WTC11 (cell line): ENCODE measurements at regions not wholly inside any gene's neighbourhood (a gene's known extent, or its start where the extent isn't known, plus 50 kb on each side); places are given as distances from the start of the nearest gene placed in this dataset.
"Not testable (repeated sequence)": the region's sequence is repeated elsewhere in the genome, so short reads cannot be mapped to it uniquely, and the experiment has no call there.

Source experiments
- ATAC-seq: fragments of 200-7000 bp; cut with Tn5 transposase; 2 replicates; pipeline ENCODE4 v1.10.0; 2021; ENCODE audit warnings: mild to moderate bottlenecking, moderate library complexity
- CTCF ChIA-PET: fragments of 300-600 bp; sonication (Branson Sonifier 250); formaldehyde crosslinking; loops from one replicate; lab custom pipeline; 2021; ENCODE audit warnings: antibody characterized with exemption; lab: Charles Lee
- POLR2A ChIA-PET: fragments of 350-600 bp; sonication (Branson Sonifier 250); formaldehyde crosslinking; loops from one replicate; lab custom pipeline; 2021; ENCODE audit warnings: antibody characterized with exemption; lab: Charles Lee
- DNase-seq: peaks from one replicate; pipeline ENCODE4 v3.0.0; 2021; ENCODE audit warnings: low spot score
- H3K27ac Mint-ChIP-seq: 2 replicates; pipeline ENCODE4 v1.8.0; 2021; ENCODE audit warnings: mixed read lengths
- H3K27me3 Mint-ChIP-seq: 2 replicates; pipeline ENCODE4 v1.8.0; 2021; ENCODE audit warnings: low read depth, mild to moderate bottlenecking, moderate library complexity, mixed read lengths
- H3K36me3 Mint-ChIP-seq: 2 replicates; pipeline ENCODE4 v1.8.0; 2021; ENCODE audit warnings: mixed read lengths
- H3K4me1 Mint-ChIP-seq: 2 replicates; pipeline ENCODE4 v1.8.0; 2022; ENCODE audit warnings: mixed read lengths
- H3K4me3 Mint-ChIP-seq: 2 replicates; pipeline ENCODE4 v1.8.0; 2021; ENCODE audit warnings: mild to moderate bottlenecking, moderate library complexity, mixed read lengths
- H3K9me3 Mint-ChIP-seq: 2 replicates; pipeline ENCODE4 v1.8.0; 2021; ENCODE audit warnings: mixed read lengths
- ATF3 ChIP-seq: sonication (generic); formaldehyde crosslinking; conservative IDR thresholded peaks from 2 replicates; pipeline ENCODE4 v1.8.1; 2022; ENCODE audit warnings: mild to moderate bottlenecking, missing genetic modification reagents
- CDX4 ChIP-seq: fragments of 250-450 bp; sonication (Bioruptor Pico); IDR thresholded peaks from 2 replicates; pipeline ENCODE4 v1.9.0; 2021; ENCODE audit warnings: moderate library complexity, mild to moderate bottlenecking, inconsistent platforms, borderline replicate concordance
- CREM ChIP-seq: sonication (generic); formaldehyde crosslinking; IDR thresholded peaks from 2 replicates; pipeline ENCODE4 v1.8.1; 2022; ENCODE audit warnings: mild to moderate bottlenecking, missing genetic modification reagents, moderate library complexity
- ERG ChIP-seq: fragments of 250-450 bp; sonication (Bioruptor Pico); IDR thresholded peaks from 2 replicates; pipeline ENCODE4 v1.8.0; 2021; ENCODE audit warnings: mild to moderate bottlenecking
- ETV6 ChIP-seq: sonication (generic); formaldehyde crosslinking; IDR thresholded peaks from 2 replicates; pipeline ENCODE4 v1.8.1; 2022; ENCODE audit warnings: mild to moderate bottlenecking, missing genetic modification reagents
- GRHL2 ChIP-seq: fragments of 250-450 bp; sonication (Bioruptor Pico); IDR thresholded peaks from 2 replicates; pipeline ENCODE4 v1.8.0; 2022; ENCODE audit warnings: mild to moderate bottlenecking, moderate library complexity; ENCODE audit not compliant: insufficient replicate concordance, severe bottlenecking
- KAT7 ChIP-seq: sonication (generic); formaldehyde crosslinking; IDR thresholded peaks from 2 replicates; pipeline ENCODE4 v1.8.1; 2023; ENCODE audit warnings: missing genetic modification reagents, mild to moderate bottlenecking, borderline replicate concordance
- MAX ChIP-seq: sonication (generic); formaldehyde crosslinking; IDR thresholded peaks from 2 replicates; pipeline ENCODE4 v1.8.0; 2022; ENCODE audit warnings: mild to moderate bottlenecking, missing genetic modification reagents
- NFYB ChIP-seq: sonication (generic); formaldehyde crosslinking; conservative IDR thresholded peaks from 2 replicates; pipeline ENCODE4 v1.8.0; 2022; ENCODE audit warnings: low read depth, missing genetic modification reagents
- PRDM15 ChIP-seq: sonication (generic); formaldehyde crosslinking; IDR thresholded peaks from 2 replicates; pipeline ENCODE4 v1.8.0; 2022; ENCODE audit warnings: missing genetic modification reagents
- TEAD1 ChIP-seq: sonication (generic); formaldehyde crosslinking; IDR thresholded peaks from 2 replicates; pipeline ENCODE4 v1.8.0; 2022; ENCODE audit warnings: mild to moderate bottlenecking, missing genetic modification reagents
- TEAD4 ChIP-seq: sonication (generic); formaldehyde crosslinking; IDR thresholded peaks from 2 replicates; pipeline ENCODE4 v1.8.0; 2022; ENCODE audit warnings: mild to moderate bottlenecking, missing genetic modification reagents
- ZBTB43 ChIP-seq: sonication (generic); formaldehyde crosslinking; IDR thresholded peaks from 2 replicates; pipeline ENCODE4 v1.8.1; 2023; ENCODE audit warnings: mild to moderate bottlenecking, missing genetic modification reagents
- ZNF138 ChIP-seq: sonication (generic); formaldehyde crosslinking; conservative IDR thresholded peaks from 2 replicates; pipeline ENCODE4 v1.8.1; 2022; ENCODE audit warnings: mild to moderate bottlenecking, moderate library complexity, missing genetic modification reagents
- ZNF219 ChIP-seq: sonication (generic); formaldehyde crosslinking; IDR thresholded peaks from 2 replicates; pipeline ENCODE4 v1.8.0; 2023; ENCODE audit warnings: missing genetic modification reagents, mild to moderate bottlenecking, borderline replicate concordance
- ZNF425 ChIP-seq: fragments of 250-450 bp; sonication (Bioruptor Pico); conservative IDR thresholded peaks from 2 replicates; pipeline ENCODE4 v1.9.0; 2021; ENCODE audit warnings: mild to moderate bottlenecking

- TF ChIP-seq ZNF425 (CRISPR knock-in tag): no peak
- no peak for TF ChIP-seq ATF3
- no peak for TF ChIP-seq TEAD4 (CRISPR knock-in tag)
Observed at GRCh38 chr3:112757197-112757596, 89.5 kb downstream of the CD200R1L start (continued).

- TF ChIP-seq CDX4: no peak
- TF ChIP-seq PRDM15: no peak
- no peak for TF ChIP-seq GRHL2
- TF ChIP-seq CREM: no peak
- no peak for TF ChIP-seq KAT7
- TF ChIP-seq ETV6: no peak
- no peak for TF ChIP-seq ERG
- no peak for TF ChIP-seq NFYB (CRISPR knock-in tag)
- TF ChIP-seq TEAD1 (CRISPR knock-in tag): no peak
- no peak for TF ChIP-seq ZNF219 (CRISPR knock-in tag)
- TF ChIP-seq ZNF138 (CRISPR knock-in tag): no peak
- TF ChIP-seq ZBTB43 (CRISPR knock-in tag): no peak
- no peak for TF ChIP-seq MAX (CRISPR knock-in tag)
- POLR2A ChIA-PET: no interaction called here
- H3K4me1 Mint-ChIP-seq: peaks cover 16% of the 10 kb centered on the region
Observed at GRCh38 chr3:112755845-112756613, 90.6 kb downstream of the CD200R1L start.

GRCh38 chr3:112755046-112755445 is 91.6 kb downstream of the CD200R1L start:
- Mint-ChIP-seq H3K4me1 (peaks cover 19% of the 10 kb centered on the region), H3K9me3 (peaks cover 17% of the 10 kb centered on the region)
- H3K4me3 Mint-ChIP-seq, CTCF ChIA-PET, H3K27me3 Mint-ChIP-seq, DNase-seq, ATAC-seq, POLR2A ChIA-PET, H3K27ac Mint-ChIP-seq, H3K36me3 Mint-ChIP-seq: not testable (repeated sequence)

More at GRCh38 chr3:112755845-112756613, 90.6 kb downstream of the CD200R1L start:
- no peak overlapping the region for H3K27ac Mint-ChIP-seq
- no peak overlapping the region for H3K4me3 Mint-ChIP-seq
- peaks cover 5% of the 10 kb centered on the region; the same call in 1 of the 2 replicates for H3K36me3 Mint-ChIP-seq
- ATAC-seq (no peak), DNase-seq (no peak)
- no peaks in the 10 kb centered on the region for H3K27me3 Mint-ChIP-seq
- CTCF ChIA-PET: interaction anchor here (1.0 kb wide), 1 partner anchor 22 kb away, joined by 3 read pairs; no protein-coding TSS in a partner anchor
- peaks cover 17% of the 10 kb centered on the region for H3K9me3 Mint-ChIP-seq
